OCI-LY7 (cell line): ENCODE measurements at regions not wholly inside any gene's neighbourhood (a gene's known extent, or its start where the extent isn't known, plus 50 kb on each side); places are given as distances from the start of the nearest gene placed in this dataset.

Experiments
- EZH2phosphoT487 ChIP-seq: fragments of 200-600 bp; sonication (generic); IDR thresholded peaks from 2 replicates; pipeline ENCODE4 v1.6.1; 2018; ENCODE audit warnings: low read depth, borderline replicate concordance, mild to moderate bottlenecking, mixed run types, antibody characterized with exemption, low read length, moderate library complexity, mixed read lengths
- TF ChIP-seq, protein P1 (sequence below): fragments of 200-600 bp; sonication (generic); conservative IDR thresholded peaks from 2 replicates; pipeline ENCODE4 v1.5.1; 2014; ENCODE audit warnings: mild to moderate bottlenecking, antibody characterized with exemption, low read length, moderate library complexity, mixed read lengths

DNA sequence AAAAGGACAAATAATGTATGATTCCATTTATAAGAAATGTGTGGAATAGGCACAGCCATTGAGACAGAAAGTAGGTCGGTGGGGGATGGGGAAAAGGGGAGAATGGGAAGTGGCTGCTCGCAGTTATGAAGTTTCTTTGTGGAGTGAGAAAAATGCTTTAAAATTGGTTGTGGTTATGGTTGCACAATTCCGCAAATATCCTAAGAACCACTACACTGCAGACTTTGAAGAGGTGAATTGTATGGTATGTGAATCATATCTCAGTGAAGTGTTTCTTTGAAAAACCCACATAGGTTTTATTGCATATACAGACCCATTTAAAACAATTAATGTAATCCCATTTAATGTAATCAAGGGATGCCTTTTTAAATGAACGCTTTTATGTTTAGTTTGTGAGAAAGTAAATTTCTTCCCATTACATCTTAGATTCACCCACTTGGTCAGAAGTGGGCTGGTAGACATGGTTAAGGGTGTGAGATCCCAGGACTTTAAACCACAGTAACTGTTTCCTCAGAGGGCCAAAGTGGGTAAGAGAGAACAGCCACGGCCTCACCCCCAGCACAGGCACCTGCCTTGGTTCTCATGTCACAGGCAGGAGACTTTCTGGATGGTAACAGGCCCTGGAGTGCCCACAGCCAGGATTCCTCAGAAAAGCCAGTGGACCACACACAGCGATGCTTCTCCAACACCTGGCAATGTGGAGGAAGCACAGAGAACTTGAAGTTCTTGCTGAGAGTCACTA is 119.3 kb upstream of the GJB6 start:
- TF ChIP-seq, protein P1, sequence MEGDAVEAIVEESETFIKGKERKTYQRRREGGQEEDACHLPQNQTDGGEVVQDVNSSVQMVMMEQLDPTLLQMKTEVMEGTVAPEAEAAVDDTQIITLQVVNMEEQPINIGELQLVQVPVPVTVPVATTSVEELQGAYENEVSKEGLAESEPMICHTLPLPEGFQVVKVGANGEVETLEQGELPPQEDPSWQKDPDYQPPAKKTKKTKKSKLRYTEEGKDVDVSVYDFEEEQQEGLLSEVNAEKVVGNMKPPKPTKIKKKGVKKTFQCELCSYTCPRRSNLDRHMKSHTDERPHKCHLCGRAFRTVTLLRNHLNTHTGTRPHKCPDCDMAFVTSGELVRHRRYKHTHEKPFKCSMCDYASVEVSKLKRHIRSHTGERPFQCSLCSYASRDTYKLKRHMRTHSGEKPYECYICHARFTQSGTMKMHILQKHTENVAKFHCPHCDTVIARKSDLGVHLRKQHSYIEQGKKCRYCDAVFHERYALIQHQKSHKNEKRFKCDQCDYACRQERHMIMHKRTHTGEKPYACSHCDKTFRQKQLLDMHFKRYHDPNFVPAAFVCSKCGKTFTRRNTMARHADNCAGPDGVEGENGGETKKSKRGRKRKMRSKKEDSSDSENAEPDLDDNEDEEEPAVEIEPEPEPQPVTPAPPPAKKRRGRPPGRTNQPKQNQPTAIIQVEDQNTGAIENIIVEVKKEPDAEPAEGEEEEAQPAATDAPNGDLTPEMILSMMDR: no peak
- TF ChIP-seq EZH2phosphoT487: no peak
